Body of pancreas (tissue), 4 donors: ENCODE measurements at regions not wholly inside any gene's neighbourhood (a gene's known extent, or its start where the extent isn't known, plus 50 kb on each side); places are given as distances from the start of the nearest gene placed in this dataset.

Experiments used
- ATAC-seq: fragments of 150-250 bp; one replicate; pipeline ENCODE4 v1.9.1; 2016
- DNase-seq, 4 donors: peaks; one replicate each; pipeline ENCODE4 v3.0.0-alpha.2; 2019
- H3K27ac ChIP-seq, 4 donors: fragments of 200-600 bp; sonication (generic); 1 replicate in 3 of 4; 2 replicates in 1 of 4; pipeline versions ENCODE4 v1.5.1 to v1.6.1; 2016 to 2019; ENCODE audit warnings: mild to moderate bottlenecking in 1 of 4, mixed read lengths in 1 of 4, moderate library complexity in 1 of 4
- H3K27me3 ChIP-seq, 2 donors: fragments of 200-600 bp; sonication (generic); one replicate each; pipeline ENCODE4 v1.6.0; 2016; ENCODE audit warnings: mild to moderate bottlenecking in 1 of 2
- H3K36me3 ChIP-seq, 2 donors: fragments of 200-600 bp; sonication (generic); replicated peaks in 1 of 2; 2 replicates each; pipeline ENCODE4 v1.5.1; 2016; ENCODE audit warnings: low read depth in 2 of 2; ENCODE audit not compliant: insufficient read depth in 1 of 2
- H3K4me1 ChIP-seq: fragments of 200-600 bp; sonication (generic); one replicate; pipeline ENCODE4 v1.6.0; 2016
- H3K4me3 ChIP-seq, 2 donors: fragments of 200-600 bp; sonication (generic); 1 replicate in 1 of 2; 2 replicates in 1 of 2; pipeline ENCODE4 v1.5.1; 2016 to 2019
- H3K9me3 ChIP-seq, 3 donors: fragments of 200-600 bp; sonication (generic); 1 replicate in 2 of 3; 2 replicates in 1 of 3; pipeline ENCODE4 v1.5.1; 2016
- CTCF ChIP-seq, 7 experiments: fragments of 450-650 bp in 4 of 7; fragments of 200-600 bp in 3 of 7; sonication (generic) in 3 of 7; IDR thresholded peaks; one replicate each; pipeline ENCODE4 v1.5.1; 2016 to 2019; ENCODE audit warnings: antibody characterized with exemption in 7 of 7
- POLR2A ChIP-seq, 3 donors: fragments of 450-650 bp; IDR thresholded peaks; one replicate each; pipeline ENCODE4 v1.6.1; 2016; ENCODE audit warnings: antibody characterized with exemption in 3 of 3, mild to moderate bottlenecking in 2 of 3
- WGBS, 2 donors: methylation state at CpG; one replicate each; pipeline ENCODE4 v1.1.5; 2017; 5-methylcytosine and 5-hydroxymethylcytosine counted together
- intact Hi-C: fragments of 100-400 bp; cut with DNase I; formaldehyde crosslinking; loops from one replicate; pipeline ENCODE4 v1.15.1; 2023

GRCh38 chr5:71782771-71783770 lies 64.0 kb downstream of the CARTPT start:
- H3K27me3 ChIP-seq: no peaks in the 10 kb centered on the region
- H3K27ac ChIP-seq: no peak overlapping the region
- no peak overlapping the region for H3K4me3 ChIP-seq
- whole genome bisulfite sequencing, 2 donors: 31 to 33% methylated on average over 27 of the region's 27 CpGs
- H3K9me3 ChIP-seq: no peaks in the 10 kb centered on the region
- intact Hi-C loops: loop anchor here (10.0 kb wide), 2 partner anchors 242 to 522 kb away; no protein-coding TSS in a partner anchor
- peak; percentile 69 to 79 (median 72) for DNase-seq
- no peaks in the 10 kb centered on the region for H3K36me3 ChIP-seq
- peak; percentile 71 for ATAC-seq
- no peak for TF ChIP-seq POLR2A (IDR thresholded peaks at IDR 0.05)
- peak; percentile 53 to 73 (median 69) for TF ChIP-seq CTCF (IDR thresholded peaks at IDR 0.05)
- H3K4me1 ChIP-seq: no peaks in the 10 kb centered on the region

- Histone ChIP-seq H3K27ac (no peak overlapping the region), H3K27me3 (no peaks in the 10 kb centered on the region), H3K36me3 (no peaks in the 10 kb centered on the region), H3K4me1 (no peaks in the 10 kb centered on the region), H3K4me3 (no peak overlapping the region), H3K9me3 (no peaks in the 10 kb centered on the region)
- no peak for DNase-seq
- TF ChIP-seq CTCF (IDR thresholded peaks at IDR 0.05): no peak
- TF ChIP-seq POLR2A (IDR thresholded peaks at IDR 0.05): no peak
- ATAC-seq: peak; percentile 21
- 77 to 89% methylated on average over 6 of the region's 6 CpGs for WGBS, 2 donors
- intact Hi-C loops: loop anchor here (10.0 kb wide), 2 partner anchors 241 to 521 kb away; no protein-coding TSS in a partner anchor
Observed at GRCh38 chr5:71783891-71784290, 64.8 kb downstream of the CARTPT start.

- ATAC-seq (no peak), DNase-seq (no peak)
- WGBS, 2 donors: 52 to 59% methylated on average over 8 of the region's 8 CpGs
- Histone ChIP-seq H3K27me3 (peaks cover 0 to 3% of the 10 kb centered on the region in 2 donors), H3K4me3 (no peak overlapping the region), H3K36me3 (no peaks in the 10 kb centered on the region), H3K27ac (no peak overlapping the region), H3K4me1 (no peaks in the 10 kb centered on the region), H3K9me3 (no peaks in the 10 kb centered on the region)
- intact Hi-C loops: loop anchor here (10.0 kb wide), 2 partner anchors 238 to 518 kb away; no protein-coding TSS in a partner anchor
- no peak for TF ChIP-seq CTCF (IDR thresholded peaks at IDR 0.05)
- TF ChIP-seq POLR2A (IDR thresholded peaks at IDR 0.05): no peak
Observed at GRCh38 chr5:71786337-71787055, 67.4 kb downstream of the CARTPT start.

- no peak for TF ChIP-seq POLR2A (IDR thresholded peaks at IDR 0.05)
- no peak for TF ChIP-seq CTCF (IDR thresholded peaks at IDR 0.05)
- no peaks in the 10 kb centered on the region for H3K36me3 ChIP-seq
- no peak for DNase-seq
- H3K4me3 ChIP-seq: no peak overlapping the region
- ATAC-seq: no peak
- WGBS, 2 donors: 79 to 85% methylated on average over 2 of the region's 2 CpGs
- intact Hi-C loops: loop anchor here (10.0 kb wide), 2 partner anchors 236 to 516 kb away; no protein-coding TSS in a partner anchor
- no peaks in the 10 kb centered on the region for H3K4me1 ChIP-seq
- no peaks in the 10 kb centered on the region for H3K9me3 ChIP-seq
- no peak overlapping the region for H3K27ac ChIP-seq
- peaks cover 0 to 3% of the 10 kb centered on the region in 2 donors for H3K27me3 ChIP-seq
Observed at GRCh38 chr5:71788794-71789193, 69.7 kb downstream of the CARTPT start.
